HepG2 (cell line): ENCODE measurements at regions not wholly inside any gene's neighbourhood (a gene's known extent, or its start where the extent isn't known, plus 50 kb on each side); places are given as distances from the start of the nearest gene placed in this dataset.

Experiments used
- AKAP8 ChIP-seq: sonication (generic); formaldehyde crosslinking; IDR thresholded peaks from 2 replicates; pipeline ENCODE4 v1.5.1; 2020; ENCODE audit warnings: mild to moderate bottlenecking, missing genetic modification reagents
- ASH2L ChIP-seq: fragments of 300-600, 200-600 bp; sonication (generic); IDR thresholded peaks from 2 replicates; pipeline ENCODE4 v1.7.0; 2017; ENCODE audit warnings: low read depth, mild to moderate bottlenecking, moderate library complexity, mixed read lengths, low read length; ENCODE audit not compliant: insufficient read length
- CHD2 ChIP-seq: IDR thresholded peaks from 2 replicates; pipeline ENCODE4 v1.6.1; 2011; ENCODE audit warnings: low read depth, low read length, improper control_type of control experiment
- CHD4 ChIP-seq: fragments of 200-600 bp; sonication (generic); IDR thresholded peaks from 2 replicates; pipeline ENCODE4 v1.7.0; 2017; ENCODE audit warnings: mild to moderate bottlenecking, low read length, borderline replicate concordance
- ETV6 ChIP-seq: sonication (generic); formaldehyde crosslinking; conservative IDR thresholded peaks from 2 replicates; pipeline ENCODE4 v1.4.0; 2020; ENCODE audit warnings: missing genetic modification reagents
- NFE2L1 ChIP-seq: sonication (generic); formaldehyde crosslinking; IDR thresholded peaks from 2 replicates; pipeline ENCODE4 v1.4.0; 2020; ENCODE audit warnings: missing genetic modification reagents, mild to moderate bottlenecking, borderline replicate concordance
- SSRP1 ChIP-seq: IDR thresholded peaks from 2 replicates; pipeline ENCODE4 v1.6.1; 2016; ENCODE audit warnings: control low read depth
- TP53 ChIP-seq: sonication (generic); formaldehyde crosslinking; conservative IDR thresholded peaks from 2 replicates; pipeline ENCODE4 v1.4.0; 2020; ENCODE audit warnings: missing genetic modification reagents
- ZBTB21 ChIP-seq: sonication (generic); formaldehyde crosslinking; IDR thresholded peaks from 2 replicates; pipeline ENCODE4 v1.4.0; 2020; ENCODE audit warnings: missing genetic modification reagents
- ZNF382 ChIP-seq: sonication (generic); formaldehyde crosslinking; IDR thresholded peaks from 2 replicates; pipeline ENCODE4 v1.5.0; 2020; ENCODE audit warnings: missing genetic modification reagents, mild to moderate bottlenecking, borderline replicate concordance
- ZNF441 ChIP-seq: sonication (generic); formaldehyde crosslinking; IDR thresholded peaks from 2 replicates; pipeline ENCODE4 v1.7.0; 2021; ENCODE audit warnings: missing genetic modification reagents, borderline replicate concordance
- ZNF549 ChIP-seq: sonication (generic); formaldehyde crosslinking; IDR thresholded peaks from 2 replicates; pipeline ENCODE4 v1.5.0; 2020; ENCODE audit warnings: missing genetic modification reagents
- ZNF724P ChIP-seq: sonication (generic); formaldehyde crosslinking; IDR thresholded peaks from 2 replicates; pipeline ENCODE4 v1.8.0; 2022; ENCODE audit warnings: missing genetic modification reagents, borderline replicate concordance
- ZNF879 ChIP-seq: sonication (generic); formaldehyde crosslinking; IDR thresholded peaks from 2 replicates; pipeline ENCODE4 v1.8.1; 2023; ENCODE audit warnings: missing genetic modification reagents
- ZNF891 ChIP-seq: sonication (generic); formaldehyde crosslinking; IDR thresholded peaks from 2 replicates; pipeline ENCODE4 v1.5.0; 2020; ENCODE audit warnings: mild to moderate bottlenecking, missing genetic modification reagents
- ZSCAN9 ChIP-seq: IDR thresholded peaks from 2 replicates; pipeline ENCODE4 v1.6.1; 2016; ENCODE audit warnings: borderline replicate concordance
- TF ChIP-seq, protein P1 (sequence below): sonication (generic); formaldehyde crosslinking; IDR thresholded peaks from 2 replicates; pipeline ENCODE4 v1.4.0; 2020; ENCODE audit warnings: mild to moderate bottlenecking, missing genetic modification reagents, borderline replicate concordance
- TF ChIP-seq, protein P2 (sequence below): IDR thresholded peaks from 2 replicates; pipeline ENCODE4 v1.4.0; 2020; ENCODE audit warnings: mild to moderate bottlenecking, missing genetic modification reagents
- TF ChIP-seq, protein P3 (sequence below): sonication (generic); formaldehyde crosslinking; IDR thresholded peaks from 2 replicates; pipeline ENCODE4 v1.5.1; 2020; ENCODE audit warnings: missing genetic modification reagents, mild to moderate bottlenecking, borderline replicate concordance
- TF ChIP-seq, protein P4 (sequence below): sonication (generic); formaldehyde crosslinking; conservative IDR thresholded peaks from 2 replicates; pipeline ENCODE4 v1.8.0; 2022; ENCODE audit warnings: mild to moderate bottlenecking, moderate library complexity, missing genetic modification reagents
- TF ChIP-seq, protein P5 (sequence below): fragments of 450-650 bp; IDR thresholded peaks from 2 replicates; pipeline ENCODE4 v1.6.1; 2017; ENCODE audit warnings: mild to moderate bottlenecking

DNA sequence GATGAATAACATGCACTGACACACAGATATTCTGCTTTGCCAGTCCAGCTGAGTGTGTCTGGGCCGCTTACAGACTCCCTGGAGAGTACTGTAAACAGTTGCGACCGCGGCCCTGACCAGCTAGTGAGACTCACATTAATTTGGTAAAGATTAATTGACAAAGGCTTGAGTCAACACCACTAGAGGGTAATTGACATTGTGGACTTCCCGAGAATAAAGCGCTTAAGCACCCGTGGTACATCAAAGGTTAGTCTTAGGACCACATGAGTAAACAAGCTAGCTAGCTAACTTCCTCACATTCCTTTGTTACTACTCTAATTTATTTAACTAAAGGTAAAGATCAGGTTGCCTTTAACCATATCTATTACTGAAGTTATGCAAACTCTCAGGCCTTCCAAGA, 624.4 kb upstream of the ARGLU1 start (continued):
- TF ChIP-seq, protein P1, sequence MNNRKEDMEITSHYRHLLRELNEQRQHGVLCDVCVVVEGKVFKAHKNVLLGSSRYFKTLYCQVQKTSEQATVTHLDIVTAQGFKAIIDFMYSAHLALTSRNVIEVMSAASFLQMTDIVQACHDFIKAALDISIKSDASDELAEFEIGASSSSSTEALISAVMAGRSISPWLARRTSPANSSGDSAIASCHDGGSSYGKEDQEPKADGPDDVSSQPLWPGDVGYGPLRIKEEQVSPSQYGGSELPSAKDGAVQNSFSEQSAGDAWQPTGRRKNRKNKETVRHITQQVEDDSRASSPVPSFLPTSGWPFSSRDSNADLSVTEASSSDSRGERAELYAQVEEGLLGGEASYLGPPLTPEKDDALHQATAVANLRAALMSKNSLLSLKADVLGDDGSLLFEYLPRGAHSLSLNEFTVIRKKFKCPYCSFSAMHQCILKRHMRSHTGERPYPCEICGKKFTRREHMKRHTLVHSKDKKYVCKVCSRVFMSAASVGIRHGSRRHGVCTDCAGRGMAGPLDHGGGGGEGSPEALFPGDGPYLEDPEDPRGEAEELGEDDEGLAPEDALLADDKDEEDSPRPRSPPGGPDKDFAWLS (CRISPR knock-in tag), result no peak
- TF ChIP-seq ZNF891 (CRISPR knock-in tag) (no peak), ZNF879 (CRISPR knock-in tag) (no peak), ZNF382 (CRISPR knock-in tag) (no peak), ETV6 (CRISPR knock-in tag) (no peak), NFE2L1 (CRISPR knock-in tag) (no peak), ZSCAN9 (no peak), CHD4 (no peak), ZNF441 (no peak), ASH2L (no peak), ZBTB21 (CRISPR knock-in tag) (no peak), ZNF724P (no peak), CHD2 (no peak), AKAP8 (CRISPR knock-in tag) (no peak), TP53 (CRISPR knock-in tag) (no peak), SSRP1 (no peak), ZNF549 (CRISPR knock-in tag) (no peak)
- TF ChIP-seq, protein P2, sequence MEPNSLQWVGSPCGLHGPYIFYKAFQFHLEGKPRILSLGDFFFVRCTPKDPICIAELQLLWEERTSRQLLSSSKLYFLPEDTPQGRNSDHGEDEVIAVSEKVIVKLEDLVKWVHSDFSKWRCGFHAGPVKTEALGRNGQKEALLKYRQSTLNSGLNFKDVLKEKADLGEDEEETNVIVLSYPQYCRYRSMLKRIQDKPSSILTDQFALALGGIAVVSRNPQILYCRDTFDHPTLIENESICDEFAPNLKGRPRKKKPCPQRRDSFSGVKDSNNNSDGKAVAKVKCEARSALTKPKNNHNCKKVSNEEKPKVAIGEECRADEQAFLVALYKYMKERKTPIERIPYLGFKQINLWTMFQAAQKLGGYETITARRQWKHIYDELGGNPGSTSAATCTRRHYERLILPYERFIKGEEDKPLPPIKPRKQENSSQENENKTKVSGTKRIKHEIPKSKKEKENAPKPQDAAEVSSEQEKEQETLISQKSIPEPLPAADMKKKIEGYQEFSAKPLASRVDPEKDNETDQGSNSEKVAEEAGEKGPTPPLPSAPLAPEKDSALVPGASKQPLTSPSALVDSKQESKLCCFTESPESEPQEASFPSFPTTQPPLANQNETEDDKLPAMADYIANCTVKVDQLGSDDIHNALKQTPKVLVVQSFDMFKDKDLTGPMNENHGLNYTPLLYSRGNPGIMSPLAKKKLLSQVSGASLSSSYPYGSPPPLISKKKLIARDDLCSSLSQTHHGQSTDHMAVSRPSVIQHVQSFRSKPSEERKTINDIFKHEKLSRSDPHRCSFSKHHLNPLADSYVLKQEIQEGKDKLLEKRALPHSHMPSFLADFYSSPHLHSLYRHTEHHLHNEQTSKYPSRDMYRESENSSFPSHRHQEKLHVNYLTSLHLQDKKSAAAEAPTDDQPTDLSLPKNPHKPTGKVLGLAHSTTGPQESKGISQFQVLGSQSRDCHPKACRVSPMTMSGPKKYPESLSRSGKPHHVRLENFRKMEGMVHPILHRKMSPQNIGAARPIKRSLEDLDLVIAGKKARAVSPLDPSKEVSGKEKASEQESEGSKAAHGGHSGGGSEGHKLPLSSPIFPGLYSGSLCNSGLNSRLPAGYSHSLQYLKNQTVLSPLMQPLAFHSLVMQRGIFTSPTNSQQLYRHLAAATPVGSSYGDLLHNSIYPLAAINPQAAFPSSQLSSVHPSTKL, result peak; percentile 92
- TF ChIP-seq, protein P3, sequence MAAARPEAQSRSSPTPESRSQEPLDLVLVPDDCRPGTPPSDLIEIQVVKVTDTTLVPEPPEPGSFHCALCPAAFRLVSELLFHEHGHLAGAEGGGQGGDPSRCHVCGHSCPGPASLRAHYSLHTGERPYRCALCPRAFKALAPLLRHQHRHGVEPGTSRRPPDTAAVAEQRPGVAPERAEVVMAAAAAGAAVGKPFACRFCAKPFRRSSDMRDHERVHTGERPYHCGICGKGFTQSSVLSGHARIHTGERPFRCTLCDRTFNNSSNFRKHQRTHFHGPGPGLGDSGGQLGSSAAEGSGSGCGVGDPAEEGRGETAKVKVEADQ, result no peak
- TF ChIP-seq, protein P4, sequence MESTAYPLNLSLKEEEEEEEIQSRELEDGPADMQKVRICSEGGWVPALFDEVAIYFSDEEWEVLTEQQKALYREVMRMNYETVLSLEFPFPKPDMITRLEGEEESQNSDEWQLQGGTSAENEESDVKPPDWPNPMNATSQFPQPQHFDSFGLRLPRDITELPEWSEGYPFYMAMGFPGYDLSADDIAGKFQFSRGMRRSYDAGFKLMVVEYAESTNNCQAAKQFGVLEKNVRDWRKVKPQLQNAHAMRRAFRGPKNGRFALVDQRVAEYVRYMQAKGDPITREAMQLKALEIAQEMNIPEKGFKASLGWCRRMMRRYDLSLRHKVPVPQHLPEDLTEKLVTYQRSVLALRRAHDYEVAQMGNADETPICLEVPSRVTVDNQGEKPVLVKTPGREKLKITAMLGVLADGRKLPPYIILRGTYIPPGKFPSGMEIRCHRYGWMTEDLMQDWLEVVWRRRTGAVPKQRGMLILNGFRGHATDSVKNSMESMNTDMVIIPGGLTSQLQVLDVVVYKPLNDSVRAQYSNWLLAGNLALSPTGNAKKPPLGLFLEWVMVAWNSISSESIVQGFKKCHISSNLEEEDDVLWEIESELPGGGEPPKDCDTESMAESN, result 0 out of 2 replicates have a peak, but pooled peaks have one; percentile 18
- TF ChIP-seq, protein P5, sequence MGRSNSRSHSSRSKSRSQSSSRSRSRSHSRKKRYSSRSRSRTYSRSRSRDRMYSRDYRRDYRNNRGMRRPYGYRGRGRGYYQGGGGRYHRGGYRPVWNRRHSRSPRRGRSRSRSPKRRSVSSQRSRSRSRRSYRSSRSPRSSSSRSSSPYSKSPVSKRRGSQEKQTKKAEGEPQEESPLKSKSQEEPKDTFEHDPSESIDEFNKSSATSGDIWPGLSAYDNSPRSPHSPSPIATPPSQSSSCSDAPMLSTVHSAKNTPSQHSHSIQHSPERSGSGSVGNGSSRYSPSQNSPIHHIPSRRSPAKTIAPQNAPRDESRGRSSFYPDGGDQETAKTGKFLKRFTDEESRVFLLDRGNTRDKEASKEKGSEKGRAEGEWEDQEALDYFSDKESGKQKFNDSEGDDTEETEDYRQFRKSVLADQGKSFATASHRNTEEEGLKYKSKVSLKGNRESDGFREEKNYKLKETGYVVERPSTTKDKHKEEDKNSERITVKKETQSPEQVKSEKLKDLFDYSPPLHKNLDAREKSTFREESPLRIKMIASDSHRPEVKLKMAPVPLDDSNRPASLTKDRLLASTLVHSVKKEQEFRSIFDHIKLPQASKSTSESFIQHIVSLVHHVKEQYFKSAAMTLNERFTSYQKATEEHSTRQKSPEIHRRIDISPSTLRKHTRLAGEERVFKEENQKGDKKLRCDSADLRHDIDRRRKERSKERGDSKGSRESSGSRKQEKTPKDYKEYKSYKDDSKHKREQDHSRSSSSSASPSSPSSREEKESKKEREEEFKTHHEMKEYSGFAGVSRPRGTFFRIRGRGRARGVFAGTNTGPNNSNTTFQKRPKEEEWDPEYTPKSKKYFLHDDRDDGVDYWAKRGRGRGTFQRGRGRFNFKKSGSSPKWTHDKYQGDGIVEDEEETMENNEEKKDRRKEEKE, result no peak
